Activated naive CD4-positive, alpha-beta T cell treated with anti-CD3 and anti-CD28 coated beads, Interleukin-2, amount 10 ng/mL, durations not matched to agents 7 days and 5 days (primary cell): ENCODE measurements at regions not wholly inside any gene's neighbourhood (a gene's known extent, or its start where the extent isn't known, plus 50 kb on each side); places are given as distances from the start of the nearest gene placed in this dataset.

Source experiments
- CTCF ChIA-PET: fragments of 350-600 bp; sonication (Branson Sonifier 250); formaldehyde crosslinking; loops from one replicate; lab custom pipeline; 2021; ENCODE audit warnings: antibody characterized with exemption; lab: Charles Lee
- DNase-seq: peaks from one replicate; pipeline ENCODE4 v3.0.0-alpha.2; 2020
- H3K27ac Mint-ChIP-seq: one replicate; pipeline ENCODE4 v1.8.0; 2021; ENCODE audit warnings: mild to moderate bottlenecking, moderate library complexity, mixed read lengths
- H3K27me3 Mint-ChIP-seq: one replicate; pipeline ENCODE4 v1.8.0; 2021; ENCODE audit warnings: mild to moderate bottlenecking, mixed read lengths
- H3K36me3 Mint-ChIP-seq: one replicate; pipeline ENCODE4 v1.8.0; 2021; ENCODE audit warnings: mixed read lengths
- H3K4me1 Mint-ChIP-seq: one replicate; pipeline ENCODE4 v1.8.0; 2021; ENCODE audit warnings: mixed read lengths
- H3K4me3 Mint-ChIP-seq: one replicate; pipeline ENCODE4 v1.8.0; 2021; ENCODE audit warnings: mild to moderate bottlenecking, moderate library complexity, mixed read lengths
- H3K9me3 Mint-ChIP-seq: one replicate; pipeline ENCODE4 v1.8.0; 2021; ENCODE audit warnings: mixed read lengths

- CTCF ChIA-PET: no interaction called here
- Mint-ChIP-seq H3K27ac (no peak overlapping the region), H3K4me3 (no peak overlapping the region), H3K27me3 (no peaks in the 10 kb centered on the region), H3K36me3 (no peaks in the 10 kb centered on the region), H3K4me1 (no peaks in the 10 kb centered on the region), H3K9me3 (peaks cover 9% of the 10 kb centered on the region)
- no peak for DNase-seq
Observed at GRCh38 chr5:27388755-27389154, 350.4 kb upstream of the CDH9 start.

DNA sequence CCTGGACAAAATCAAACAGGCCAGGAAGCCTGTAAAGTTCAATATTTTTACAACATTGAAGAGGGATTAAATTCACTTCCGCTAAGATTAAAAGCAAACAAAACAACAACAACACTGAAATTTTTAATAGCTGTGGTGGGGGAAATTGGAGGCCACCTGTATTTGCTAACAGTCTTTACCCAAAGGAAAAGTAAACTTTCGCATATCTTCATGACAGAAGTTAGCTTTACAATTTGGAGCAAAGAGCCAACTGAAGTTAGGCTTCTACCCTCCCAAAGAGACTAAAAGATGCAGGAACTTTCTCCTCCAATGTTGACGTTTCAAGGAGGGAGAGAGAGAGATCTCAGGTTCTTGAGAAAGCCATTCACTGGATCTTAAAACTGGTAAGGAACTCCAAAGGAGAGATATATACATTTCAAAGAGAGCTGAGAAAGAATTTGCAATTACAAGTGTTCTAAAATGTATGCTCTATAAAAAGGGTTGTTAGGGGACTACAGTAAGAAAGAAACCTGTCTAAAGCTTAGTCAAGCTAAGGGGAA, 349.2 kb upstream of the CDH9 start:
- Mint-ChIP-seq H3K36me3 (no peaks in the 10 kb centered on the region), H3K9me3 (peaks cover 7% of the 10 kb centered on the region), H3K4me1 (no peaks in the 10 kb centered on the region), H3K27ac (no peak overlapping the region), H3K27me3 (no peaks in the 10 kb centered on the region), H3K4me3 (no peak overlapping the region)
- DNase-seq: no peak
- CTCF ChIA-PET: no interaction called here

- no peaks in the 10 kb centered on the region for H3K4me1 Mint-ChIP-seq
- CTCF ChIA-PET: no interaction called here
- no peaks in the 10 kb centered on the region for H3K36me3 Mint-ChIP-seq
- H3K27ac Mint-ChIP-seq: no peak overlapping the region
- no peak overlapping the region for H3K4me3 Mint-ChIP-seq
- H3K9me3 Mint-ChIP-seq: peaks cover 8% of the 10 kb centered on the region
- no peak for DNase-seq
- H3K27me3 Mint-ChIP-seq: no peaks in the 10 kb centered on the region
Observed at GRCh38 chr5:27381686-27382085, 343.3 kb upstream of the CDH9 start.

GRCh38 chr5:27377626-27378025, 339.2 kb upstream of the CDH9 start:
- Mint-ChIP-seq H3K27ac (no peak overlapping the region), H3K27me3 (no peaks in the 10 kb centered on the region), H3K4me3 (no peak overlapping the region), H3K36me3 (no peaks in the 10 kb centered on the region), H3K9me3 (peaks cover 14% of the 10 kb centered on the region), H3K4me1 (no peaks in the 10 kb centered on the region)
- no peak for DNase-seq
- CTCF ChIA-PET: no interaction called here

- H3K36me3 Mint-ChIP-seq: no peaks in the 10 kb centered on the region
- CTCF ChIA-PET: no interaction called here
Observed at GRCh38 chr5:27353970-27354369, 315.6 kb upstream of the CDH9 start.

DNA sequence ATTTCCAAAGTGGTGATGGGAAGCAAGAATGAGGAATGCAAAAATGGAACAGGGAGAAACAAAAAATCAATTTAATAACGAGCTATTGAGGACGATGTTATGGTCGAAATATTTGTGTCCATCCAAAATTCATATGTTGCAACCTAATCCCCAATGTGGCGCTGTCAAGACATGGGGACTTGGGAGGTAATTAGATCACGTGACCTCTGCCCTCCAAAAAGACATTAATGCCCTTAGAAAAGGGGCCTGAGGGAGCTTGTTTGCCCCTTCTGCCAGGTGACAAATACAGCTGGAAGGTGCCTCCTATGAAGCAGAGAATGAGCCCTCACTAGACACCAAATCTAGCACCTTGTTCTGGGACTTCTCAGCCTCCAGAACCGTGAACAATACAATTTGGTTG, 315.2 kb upstream of the CDH9 start:
- Mint-ChIP-seq H3K27me3 (no peaks in the 10 kb centered on the region), H3K4me1 (no peaks in the 10 kb centered on the region), H3K9me3 (peaks cover 11% of the 10 kb centered on the region), H3K36me3 (no peaks in the 10 kb centered on the region), H3K27ac (no peak overlapping the region), H3K4me3 (no peak overlapping the region)
- DNase-seq: no peak
- CTCF ChIA-PET: no interaction called here

More at GRCh38 chr5:27353970-27354369, 315.6 kb upstream of the CDH9 start:
- Mint-ChIP-seq H3K4me1 (no peaks in the 10 kb centered on the region), H3K4me3 (no peak overlapping the region), H3K9me3 (peaks cover 10% of the 10 kb centered on the region), H3K27ac (no peak overlapping the region), H3K27me3 (no peaks in the 10 kb centered on the region)
- DNase-seq: no peak

DNA sequence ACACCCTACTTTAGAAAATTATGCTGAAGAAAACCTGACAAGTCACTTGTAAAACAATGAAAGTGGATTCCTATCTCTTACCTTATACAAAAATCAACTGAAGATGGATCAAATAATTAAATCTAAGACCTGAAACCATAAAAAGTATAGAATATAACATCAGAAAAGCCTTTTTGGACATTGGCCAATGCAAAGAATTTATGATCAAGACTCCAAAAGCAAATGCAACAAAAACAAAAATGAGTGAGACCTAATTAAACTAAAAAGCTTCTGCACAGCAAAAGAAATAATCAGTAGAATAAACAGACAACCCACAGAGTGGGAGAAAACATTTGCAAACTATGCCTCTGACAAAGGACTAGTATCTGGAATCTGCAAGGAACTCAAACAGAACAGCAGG, 303.0 kb upstream of the CDH9 start:
- H3K9me3 Mint-ChIP-seq: peaks cover 14% of the 10 kb centered on the region
- H3K4me3 Mint-ChIP-seq: no peak overlapping the region
- DNase-seq: no peak
- H3K27ac Mint-ChIP-seq: no peak overlapping the region
- CTCF ChIA-PET: no interaction called here
- no peaks in the 10 kb centered on the region for H3K27me3 Mint-ChIP-seq
- no peaks in the 10 kb centered on the region for H3K4me1 Mint-ChIP-seq
- no peaks in the 10 kb centered on the region for H3K36me3 Mint-ChIP-seq

GRCh38 chr5:27336817-27337216, 298.4 kb upstream of the CDH9 start:
- H3K4me3 Mint-ChIP-seq: no peak overlapping the region
- H3K9me3 Mint-ChIP-seq: peaks cover 12% of the 10 kb centered on the region
- no peak overlapping the region for H3K27ac Mint-ChIP-seq
- no peak for DNase-seq
- CTCF ChIA-PET: no interaction called here
- no peaks in the 10 kb centered on the region for H3K27me3 Mint-ChIP-seq
- no peaks in the 10 kb centered on the region for H3K4me1 Mint-ChIP-seq
- H3K36me3 Mint-ChIP-seq: no peaks in the 10 kb centered on the region

GRCh38 chr5:27328480-27328879, 290.1 kb upstream of the CDH9 start:
- Mint-ChIP-seq H3K36me3 (no peaks in the 10 kb centered on the region), H3K9me3 (peaks cover 11% of the 10 kb centered on the region), H3K27ac (no peak overlapping the region), H3K4me1 (no peaks in the 10 kb centered on the region), H3K4me3 (no peak overlapping the region), H3K27me3 (no peaks in the 10 kb centered on the region)
- DNase-seq: no peak
- CTCF ChIA-PET: no interaction called here

- Mint-ChIP-seq H3K27ac (no peak overlapping the region), H3K4me3 (no peak overlapping the region), H3K9me3 (peaks cover 12% of the 10 kb centered on the region), H3K36me3 (no peaks in the 10 kb centered on the region), H3K4me1 (no peaks in the 10 kb centered on the region), H3K27me3 (no peaks in the 10 kb centered on the region)
- DNase-seq: no peak
- CTCF ChIA-PET: no interaction called here
Observed at GRCh38 chr5:27325513-27325912, 287.1 kb upstream of the CDH9 start.

DNA sequence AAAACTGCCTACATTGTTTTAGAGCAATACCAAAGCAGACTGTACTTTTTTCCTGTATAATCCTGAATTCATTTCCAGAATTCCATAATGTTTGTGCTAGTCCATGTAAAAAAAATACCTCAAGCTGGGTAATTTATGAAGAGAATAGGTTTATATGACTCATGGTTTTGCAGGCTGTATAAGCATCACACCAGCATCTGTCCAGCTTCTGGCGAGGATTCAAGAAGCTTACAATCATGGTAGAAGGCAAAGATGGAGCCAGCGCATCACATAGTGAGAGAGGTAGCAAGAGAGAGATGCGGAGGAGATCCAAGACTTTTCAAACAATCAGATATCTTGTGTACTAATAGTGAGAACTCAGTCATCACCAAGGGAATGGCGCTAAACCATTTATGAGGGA, 280.3 kb upstream of the CDH9 start:
- no peaks in the 10 kb centered on the region for H3K36me3 Mint-ChIP-seq
- no peak overlapping the region for H3K27ac Mint-ChIP-seq
- no peak for DNase-seq
- no peaks in the 10 kb centered on the region for H3K27me3 Mint-ChIP-seq
- H3K4me3 Mint-ChIP-seq: no peak overlapping the region
- H3K4me1 Mint-ChIP-seq: no peaks in the 10 kb centered on the region
- peaks cover 9% of the 10 kb centered on the region for H3K9me3 Mint-ChIP-seq
- CTCF ChIA-PET: no interaction called here

GRCh38 chr5:27316271-27316650, 277.9 kb upstream of the CDH9 start:
- CTCF ChIA-PET: no interaction called here
- H3K27me3 Mint-ChIP-seq: no peaks in the 10 kb centered on the region
- no peak for DNase-seq
- H3K27ac Mint-ChIP-seq: no peak overlapping the region
- peaks cover 11% of the 10 kb centered on the region for H3K9me3 Mint-ChIP-seq
- H3K4me3 Mint-ChIP-seq: no peak overlapping the region
- H3K4me1 Mint-ChIP-seq: no peaks in the 10 kb centered on the region
- H3K36me3 Mint-ChIP-seq: no peaks in the 10 kb centered on the region

GRCh38 chr5:27315363-27316270, 277.2 kb upstream of the CDH9 start:
- Mint-ChIP-seq H3K27me3 (no peaks in the 10 kb centered on the region), H3K4me1 (no peaks in the 10 kb centered on the region), H3K27ac (no peak overlapping the region), H3K9me3 (peaks cover 10% of the 10 kb centered on the region), H3K36me3 (no peaks in the 10 kb centered on the region), H3K4me3 (no peak overlapping the region)
- CTCF ChIA-PET: no interaction called here
- DNase-seq: no peak

- no peak overlapping the region for H3K4me3 Mint-ChIP-seq
- H3K27me3 Mint-ChIP-seq: no peaks in the 10 kb centered on the region
Observed at GRCh38 chr5:27313549-27313948, 275.2 kb upstream of the CDH9 start.

DNA sequence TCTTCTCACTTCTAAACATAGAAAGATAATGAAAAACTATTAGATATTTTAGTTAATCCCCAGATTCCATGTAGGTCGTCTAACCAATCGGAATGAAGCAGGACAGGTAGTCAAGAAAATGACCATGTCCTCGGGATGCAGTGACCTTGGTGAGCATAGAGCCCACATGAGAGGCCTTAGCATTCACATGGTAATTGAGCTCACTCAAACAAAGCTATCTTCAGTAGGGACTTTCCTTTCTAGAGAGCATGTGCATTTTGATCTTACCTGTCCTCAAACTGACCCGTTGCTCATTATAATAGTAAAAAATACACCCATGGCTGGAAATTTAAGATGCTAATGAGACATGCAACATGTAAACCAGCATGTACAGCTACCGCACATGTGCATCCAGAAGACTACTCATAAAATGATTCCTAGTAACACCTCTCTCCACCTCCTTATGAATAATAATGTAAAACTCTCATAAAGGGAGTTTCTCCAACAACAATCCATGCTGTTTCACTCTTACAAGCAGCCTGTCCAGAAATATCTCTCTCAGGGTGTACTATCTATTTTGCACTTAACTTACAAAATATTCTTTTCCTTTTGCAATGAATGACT, 274.0 kb upstream of the CDH9 start:
- H3K4me1 Mint-ChIP-seq: no peaks in the 10 kb centered on the region
- peaks cover 7% of the 10 kb centered on the region for H3K9me3 Mint-ChIP-seq
- no peaks in the 10 kb centered on the region for H3K27me3 Mint-ChIP-seq
- H3K27ac Mint-ChIP-seq: no peak overlapping the region
- H3K36me3 Mint-ChIP-seq: no peaks in the 10 kb centered on the region
- DNase-seq: no peak
- no peak overlapping the region for H3K4me3 Mint-ChIP-seq
- CTCF ChIA-PET: no interaction called here

More at GRCh38 chr5:27313549-27313948, 275.2 kb upstream of the CDH9 start:
- no peak for DNase-seq
- peaks cover 9% of the 10 kb centered on the region for H3K9me3 Mint-ChIP-seq
- CTCF ChIA-PET: no interaction called here
- H3K27ac Mint-ChIP-seq: no peak overlapping the region
- H3K36me3 Mint-ChIP-seq: no peaks in the 10 kb centered on the region
- H3K4me1 Mint-ChIP-seq: no peaks in the 10 kb centered on the region
